GM21367 (cell line): ENCODE measurements at regions not wholly inside any gene's neighbourhood (a gene's known extent, or its start where the extent isn't known, plus 50 kb on each side); places are given as distances from the start of the nearest gene placed in this dataset.
"Not testable (repeated sequence)": the region's sequence is repeated elsewhere in the genome, so short reads cannot be mapped to it uniquely, and the experiment has no call there.

Source experiments
- ATAC-seq: cut with Tn5 transposase; IDR thresholded peaks from one replicate; pipeline ENCODE4 v1.9.1; 2021; ENCODE audit not compliant: unreplicated experiment

DNA sequence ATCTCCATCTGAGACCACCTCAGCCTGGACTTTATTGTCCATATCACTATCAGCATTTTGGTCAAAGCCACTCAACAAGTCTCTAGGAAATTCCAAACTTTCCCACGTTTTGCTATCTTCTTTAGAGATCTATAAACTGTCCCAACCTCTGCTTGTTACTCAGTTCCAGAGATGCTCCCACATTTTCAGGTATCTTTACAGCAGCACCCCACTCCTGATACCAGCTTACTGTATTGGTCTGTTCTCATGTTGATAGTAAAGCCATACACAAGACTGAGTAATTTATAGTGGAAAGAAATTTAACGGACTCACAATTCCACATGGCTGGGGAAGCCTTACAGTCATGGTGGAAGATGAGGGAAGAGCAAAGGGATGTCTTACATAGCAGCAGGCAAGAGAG is 465.4 kb upstream of the PBX1 start:
- ATAC-seq = no peak

DNA sequence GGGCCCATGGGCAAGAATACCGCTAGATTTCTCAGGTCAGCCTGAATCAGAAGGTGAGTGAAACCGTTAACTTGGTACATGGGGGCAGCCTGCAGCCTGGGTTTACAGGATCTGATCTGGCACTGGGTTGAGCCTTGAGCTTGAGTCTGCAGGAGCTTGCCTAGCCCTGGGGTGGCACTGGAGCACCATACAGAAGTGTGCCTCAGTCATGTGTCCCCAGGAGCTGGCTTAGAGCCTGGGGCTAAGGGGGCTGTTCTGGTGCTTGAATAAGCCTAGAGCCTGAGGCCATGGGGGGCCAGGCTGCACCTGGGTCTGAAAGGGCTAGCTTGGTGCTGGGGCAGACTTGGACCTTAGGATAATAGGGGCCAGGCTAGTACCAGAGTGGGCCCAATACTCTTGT is 457.2 kb upstream of the PBX1 start:
- ATAC-seq = no peak

DNA sequence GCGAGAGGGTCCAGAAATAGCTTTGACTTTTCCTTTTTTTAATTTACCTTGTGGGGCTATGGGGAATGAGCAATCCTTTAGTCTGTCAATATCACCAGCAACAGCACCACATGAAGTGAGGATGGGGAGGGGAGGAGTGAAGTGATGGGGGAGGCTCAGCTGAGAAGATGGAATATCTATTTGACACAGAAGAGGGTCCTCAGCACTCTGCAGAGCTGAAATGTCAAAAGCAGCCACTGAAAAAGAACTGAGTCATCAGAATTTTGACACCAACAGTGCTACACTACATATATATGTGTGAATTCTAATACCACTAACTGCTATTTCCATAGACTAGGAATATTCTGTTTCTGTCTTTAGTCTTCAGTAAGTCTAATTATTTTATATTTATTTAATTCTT is 427.0 kb upstream of the PBX1 start:
- ATAC-seq = no peak

DNA sequence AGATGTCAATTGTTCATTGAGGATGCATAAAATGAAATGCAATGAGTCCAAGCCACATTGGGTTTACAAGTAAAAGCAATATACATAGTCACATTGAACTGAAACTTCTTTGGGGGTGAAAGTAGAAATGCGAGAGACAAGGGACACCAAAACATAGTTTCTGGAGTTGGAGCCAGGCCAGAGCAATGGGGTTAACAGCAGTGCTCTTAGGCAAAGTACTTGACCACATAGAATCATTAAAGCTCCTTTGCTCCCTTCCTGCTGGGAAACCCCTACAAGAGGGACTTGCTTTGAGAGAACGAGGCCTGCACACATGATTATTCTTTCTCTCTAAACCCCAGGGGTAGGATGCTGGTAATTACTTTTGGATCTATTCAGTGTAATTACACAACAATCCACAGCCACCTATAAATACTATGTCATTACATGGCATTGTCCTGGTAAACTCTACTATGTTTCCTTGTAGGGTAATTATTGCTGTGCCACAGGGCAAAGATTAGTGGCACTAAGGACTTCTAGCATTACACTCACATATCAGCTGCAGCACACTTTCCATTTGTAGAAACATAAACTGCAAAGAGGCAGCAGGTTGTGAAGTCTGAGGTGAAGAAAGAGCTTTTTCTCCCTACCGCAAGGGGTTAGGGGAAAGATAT is 421.6 kb upstream of the PBX1 start:
- no peak for ATAC-seq

DNA sequence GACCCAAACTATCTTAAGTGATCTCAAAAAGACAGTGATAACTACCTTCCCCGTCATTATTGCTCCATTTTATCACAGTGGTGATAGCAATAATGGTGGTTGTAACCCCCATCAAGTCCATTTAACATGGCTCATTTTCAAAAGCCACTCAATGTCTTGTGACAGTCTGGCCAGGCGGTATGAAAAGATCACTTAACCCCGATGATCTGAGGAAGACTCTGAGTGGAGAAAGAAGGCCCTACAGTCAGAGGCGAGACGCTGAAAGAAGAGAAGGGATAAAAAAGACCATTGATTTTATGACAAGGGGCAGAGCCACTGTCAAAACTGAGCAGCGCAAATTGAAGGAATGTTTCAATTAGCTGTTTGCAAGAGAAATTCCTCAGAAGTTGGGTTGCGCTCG is 417.2 kb upstream of the PBX1 start:
- no peak for ATAC-seq

DNA sequence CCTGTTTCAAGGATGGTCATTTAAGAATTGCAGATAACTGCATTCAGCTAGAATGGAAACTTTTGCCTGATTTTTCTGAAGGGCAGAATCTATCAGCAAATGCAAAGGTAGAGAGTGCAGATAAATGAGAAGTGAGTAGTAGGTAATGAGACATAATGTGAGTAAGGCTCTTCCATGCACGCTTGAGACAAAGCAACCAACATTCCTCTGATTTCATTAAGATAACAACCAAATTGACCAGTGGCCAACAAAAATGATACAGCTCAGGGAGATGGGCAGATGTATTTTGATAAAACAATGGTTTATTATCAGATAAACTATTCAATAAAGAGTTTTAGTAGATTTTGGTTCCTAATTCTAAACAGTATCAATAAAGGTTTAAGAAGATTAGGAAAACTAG is 404.4 kb upstream of the PBX1 start:
- ATAC-seq = no peak

DNA sequence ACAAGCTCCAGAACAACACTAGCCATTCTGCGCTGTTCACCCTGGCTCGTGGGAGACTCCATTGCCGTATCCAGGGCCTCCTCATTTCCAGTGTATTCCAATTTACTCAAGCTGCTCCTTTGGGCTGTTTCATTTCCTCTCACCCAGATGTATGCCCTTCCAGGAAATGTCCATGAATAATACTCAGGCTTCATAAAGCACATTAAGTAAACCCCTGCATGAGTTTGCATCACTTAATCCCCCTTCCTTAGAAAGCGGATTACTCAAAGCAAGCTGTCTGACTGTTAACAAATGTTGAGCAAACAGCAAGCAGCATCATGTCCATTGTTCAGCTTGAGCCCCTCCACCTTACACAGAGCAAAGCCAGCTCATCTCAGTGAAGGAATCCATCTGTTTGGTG is 403.6 kb upstream of the PBX1 start:
- no peak for ATAC-seq

DNA sequence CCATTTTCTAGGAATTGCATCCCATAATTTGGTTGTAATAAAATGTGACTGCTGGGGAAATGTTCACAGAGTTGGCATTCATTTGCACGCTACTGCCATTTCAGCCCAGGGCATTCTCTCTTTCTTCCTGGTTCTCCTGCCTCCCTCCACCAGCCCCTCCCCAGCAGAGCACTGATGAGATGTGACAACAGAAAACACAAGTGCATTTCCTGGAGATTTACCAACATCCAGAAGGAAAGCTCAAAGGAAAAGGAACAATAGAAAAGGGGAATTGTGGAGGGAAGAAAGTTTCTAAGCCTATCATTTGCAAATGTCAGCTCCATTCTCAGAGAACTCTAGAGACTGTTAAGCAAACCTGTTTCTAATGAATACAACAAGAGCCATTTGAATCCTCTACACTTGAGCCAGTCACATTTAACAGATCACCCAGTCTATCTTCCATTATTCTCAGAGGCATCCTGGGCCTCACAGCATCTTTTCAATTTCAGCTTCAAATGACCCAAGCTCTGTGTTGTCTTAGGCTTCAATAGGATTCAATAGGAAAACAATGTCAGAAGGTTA is 395.6 kb upstream of the PBX1 start:
- no peak for ATAC-seq

DNA sequence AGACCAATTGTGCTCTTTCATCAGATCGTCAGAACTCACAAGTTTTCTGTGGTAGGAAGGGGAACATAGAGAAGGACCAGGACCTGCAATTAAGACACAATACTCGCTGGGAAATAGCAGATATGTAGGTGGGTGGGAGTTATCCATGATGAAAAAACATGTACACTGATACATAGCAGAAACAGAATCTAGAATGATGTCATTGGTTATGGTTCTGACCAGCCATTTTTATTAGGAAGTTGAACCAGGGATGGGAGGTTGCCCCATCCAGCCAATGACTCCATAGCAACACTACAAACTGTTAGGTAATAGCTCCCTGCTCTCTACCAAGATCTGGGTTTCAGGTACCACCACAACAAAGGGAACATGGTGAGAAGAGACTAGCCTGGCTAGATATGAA is 393.5 kb upstream of the PBX1 start:
- ATAC-seq = no peak

DNA sequence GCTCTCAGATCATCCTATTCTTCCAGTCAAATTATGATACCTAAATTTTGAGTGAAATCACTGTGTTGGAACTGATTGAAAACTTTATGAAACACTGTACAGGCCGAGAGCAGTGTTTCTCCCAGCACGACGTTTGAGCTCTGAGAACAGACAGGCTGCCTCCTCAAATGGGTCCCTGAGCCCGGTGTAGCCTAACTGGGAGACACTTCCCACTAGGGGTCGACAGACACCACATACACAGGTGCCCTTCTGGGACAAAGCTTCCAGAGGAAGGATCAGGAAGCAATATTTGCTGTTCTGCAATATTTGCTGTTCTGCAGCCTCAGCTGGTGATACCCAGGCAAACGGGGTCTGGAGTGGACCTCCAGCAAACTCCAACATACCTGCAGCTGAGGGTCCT is 392.5 kb upstream of the PBX1 start:
- not testable (repeated sequence) for ATAC-seq

DNA sequence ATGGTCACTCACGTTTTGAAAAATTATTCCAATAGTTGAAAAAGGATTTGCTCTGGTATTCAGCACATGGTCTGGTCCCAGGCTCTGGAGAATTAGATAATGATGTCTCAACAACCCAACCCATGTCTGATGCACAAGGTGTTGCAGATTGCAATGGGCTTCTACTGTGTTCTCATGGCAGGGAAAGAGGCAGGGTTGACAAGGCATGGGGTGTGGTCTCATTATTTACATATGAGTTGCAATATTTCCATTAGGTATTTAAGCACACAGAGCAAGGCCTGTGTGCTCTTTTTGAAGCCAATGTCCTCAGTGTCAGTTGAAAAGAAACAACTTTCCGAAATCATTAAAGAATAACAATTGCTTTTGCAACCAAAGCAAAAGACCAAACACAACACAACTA is 381.9 kb upstream of the PBX1 start:
- ATAC-seq = no peak

DNA sequence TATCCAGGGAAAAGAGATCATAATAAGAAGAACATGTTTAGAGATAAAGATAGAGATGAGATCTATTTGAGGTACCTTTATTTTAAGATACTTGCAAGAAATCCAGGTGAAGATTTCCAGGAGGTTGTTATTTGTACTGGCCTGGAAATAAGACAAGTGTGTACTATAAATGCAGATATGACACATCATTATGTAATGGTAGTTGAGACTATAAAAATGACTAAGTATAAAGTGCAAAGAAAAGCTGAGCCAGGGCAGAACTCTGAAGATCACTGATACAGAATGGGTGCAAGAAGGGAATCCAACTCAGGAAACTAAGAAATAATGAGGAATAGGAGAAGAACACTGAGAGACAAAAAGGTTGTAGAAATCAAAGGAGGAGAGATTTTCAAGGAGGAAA is 378.2 kb upstream of the PBX1 start:
- ATAC-seq = no peak

DNA sequence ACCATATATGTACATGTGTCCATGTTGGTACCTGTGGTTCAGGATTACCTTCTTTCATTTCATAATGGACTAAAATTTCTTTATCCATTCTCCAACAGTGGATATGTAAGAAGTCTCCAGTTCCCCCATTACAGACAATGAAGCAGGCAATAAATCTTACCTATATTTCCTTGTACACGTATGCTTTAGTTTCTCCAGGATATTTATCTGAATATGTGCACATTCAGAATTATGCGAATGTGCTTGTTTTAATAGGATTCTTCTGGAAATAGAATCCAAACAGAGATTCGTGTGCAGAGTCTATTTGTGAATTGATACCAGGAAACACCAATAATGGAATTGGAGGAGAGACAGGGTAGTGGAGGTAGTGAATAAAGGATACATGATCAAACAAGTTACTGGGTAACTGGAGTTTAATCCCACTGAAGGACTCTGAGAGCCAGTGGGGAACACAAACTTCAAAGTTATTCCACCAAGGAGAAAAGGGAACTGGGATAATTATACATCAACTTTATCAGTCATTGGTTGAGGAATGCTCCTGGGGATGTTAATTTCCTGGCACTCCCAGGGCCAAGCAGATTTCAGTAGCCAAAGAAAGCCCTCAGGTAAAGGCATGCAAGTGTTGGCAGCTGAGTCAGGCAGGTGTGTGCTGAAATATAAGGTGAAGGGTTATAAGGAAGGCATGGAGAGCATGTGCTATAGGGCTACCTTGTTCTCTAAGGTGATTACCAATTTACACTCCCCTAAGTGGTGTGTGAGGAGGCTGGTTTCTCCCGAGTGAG is 374.9 kb upstream of the PBX1 start:
- ATAC-seq = no peak

DNA sequence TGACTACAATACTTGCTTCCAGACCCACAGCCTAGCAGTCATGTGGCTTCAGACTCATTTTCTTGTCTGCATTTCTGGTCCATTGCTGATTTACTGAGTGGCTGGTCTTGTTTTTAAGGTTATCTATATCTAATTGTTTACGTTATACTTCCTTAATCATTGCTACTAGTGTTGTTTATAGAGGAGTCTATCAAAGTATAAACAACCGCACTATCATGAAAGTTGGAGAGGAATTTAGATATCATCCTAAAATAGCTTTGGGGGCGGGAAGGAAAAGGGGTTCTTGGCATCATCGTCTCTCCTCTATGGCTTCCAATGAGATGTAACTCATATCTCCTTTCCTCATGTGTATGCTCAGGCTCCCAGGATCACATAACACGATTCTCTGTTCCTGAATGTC is 372.1 kb upstream of the PBX1 start:
- no peak for ATAC-seq

DNA sequence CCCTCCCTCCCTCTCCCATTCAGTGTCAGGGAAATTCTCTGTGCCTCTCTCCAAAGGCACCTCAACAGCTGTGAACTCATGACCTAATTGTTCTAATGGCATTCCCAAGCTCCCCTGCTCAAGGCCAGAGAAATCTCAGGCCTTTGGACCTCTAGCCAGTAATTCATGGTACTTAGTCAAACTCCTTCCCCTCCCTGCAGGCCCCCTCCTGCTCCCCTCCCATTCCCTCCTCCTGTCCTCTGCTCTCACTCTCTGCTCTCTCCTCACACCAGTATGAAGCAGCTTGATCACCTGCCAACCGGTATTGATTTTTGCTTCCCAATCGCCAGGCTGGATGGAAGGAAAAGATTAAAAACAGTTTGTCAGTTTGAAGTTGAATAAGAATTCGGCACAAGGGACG is 370.5 kb upstream of the PBX1 start:
- no peak for ATAC-seq

DNA sequence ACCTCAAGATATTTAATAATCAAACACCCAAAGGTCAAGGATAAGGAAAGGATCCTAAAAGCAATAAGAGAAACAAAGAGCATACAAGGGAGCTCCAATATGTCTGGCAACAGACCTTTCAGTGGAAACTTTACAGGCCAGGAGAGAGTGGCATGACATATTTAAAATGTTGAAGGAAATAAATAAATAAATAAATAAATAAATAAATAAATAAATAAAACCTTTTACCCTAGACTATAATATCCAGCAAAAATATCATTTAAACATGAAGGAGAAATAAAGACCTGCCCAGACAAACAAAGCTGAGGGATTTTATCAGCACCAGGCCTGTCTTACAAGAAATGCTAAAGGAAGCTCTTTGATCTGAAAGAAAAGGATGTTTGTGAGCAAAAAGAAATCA is 367.8 kb upstream of the PBX1 start:
- no peak for ATAC-seq

DNA sequence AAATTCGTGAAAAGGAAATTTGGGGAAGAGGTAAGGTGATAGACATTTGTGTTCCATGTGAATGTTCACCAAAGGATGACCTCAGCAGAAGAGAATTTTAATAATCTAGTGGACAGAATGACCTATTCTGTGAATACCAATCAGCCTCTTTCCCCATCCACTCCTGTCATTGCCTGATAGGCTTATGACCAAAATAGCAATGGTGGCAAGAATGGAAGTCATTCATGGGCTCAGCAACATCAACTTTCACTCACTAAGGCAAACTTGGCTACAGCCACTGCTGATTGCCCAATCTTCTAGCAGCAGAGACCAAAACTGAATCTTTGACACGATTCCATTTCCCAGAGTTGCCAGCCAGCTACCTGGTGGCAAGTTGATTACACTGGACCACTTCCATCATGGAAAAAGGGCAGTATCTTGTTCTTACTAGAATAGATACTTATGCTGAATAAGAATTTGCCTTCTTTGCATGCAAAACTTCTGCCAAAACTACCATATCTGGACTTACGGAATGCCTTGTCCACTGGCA is 348.7 kb upstream of the PBX1 start:
- no peak for ATAC-seq

DNA sequence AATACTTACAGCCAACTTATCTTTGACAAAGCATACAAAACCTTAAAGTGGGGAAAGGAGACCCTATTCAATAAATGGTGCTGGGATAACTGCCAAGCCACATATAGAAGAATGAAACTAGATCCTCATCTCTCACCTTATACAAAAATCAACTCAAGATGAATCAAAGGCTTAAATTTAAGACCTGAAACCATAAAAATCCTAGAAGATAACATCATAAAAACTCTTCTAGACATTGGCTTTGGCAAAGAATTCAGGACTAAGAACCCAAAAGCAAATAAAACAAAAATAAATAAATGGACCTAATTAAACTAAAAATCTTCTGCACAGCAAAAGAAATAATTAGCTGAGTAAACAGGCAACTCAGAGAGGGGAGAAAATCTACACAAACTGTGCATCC is 335.6 kb upstream of the PBX1 start:
- no peak for ATAC-seq

DNA sequence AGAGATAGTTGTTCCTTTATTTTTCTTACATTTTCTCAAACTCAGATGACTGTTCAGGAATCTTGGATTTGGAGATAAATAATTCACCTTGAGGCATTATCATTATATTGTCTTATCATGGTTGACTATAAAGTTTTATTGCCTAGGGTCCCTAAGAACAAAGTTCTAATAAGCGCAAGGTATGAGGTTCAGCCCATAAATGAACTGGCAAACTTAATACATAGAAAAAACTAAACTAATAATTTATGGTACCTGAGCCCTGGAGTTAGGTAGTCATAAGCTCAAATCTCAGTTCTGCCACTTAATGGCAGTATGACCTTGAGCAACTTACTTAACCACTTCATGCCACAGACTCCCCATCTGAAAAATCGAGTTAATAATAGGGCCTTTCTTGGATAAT is 334.0 kb upstream of the PBX1 start:
- no peak for ATAC-seq

DNA sequence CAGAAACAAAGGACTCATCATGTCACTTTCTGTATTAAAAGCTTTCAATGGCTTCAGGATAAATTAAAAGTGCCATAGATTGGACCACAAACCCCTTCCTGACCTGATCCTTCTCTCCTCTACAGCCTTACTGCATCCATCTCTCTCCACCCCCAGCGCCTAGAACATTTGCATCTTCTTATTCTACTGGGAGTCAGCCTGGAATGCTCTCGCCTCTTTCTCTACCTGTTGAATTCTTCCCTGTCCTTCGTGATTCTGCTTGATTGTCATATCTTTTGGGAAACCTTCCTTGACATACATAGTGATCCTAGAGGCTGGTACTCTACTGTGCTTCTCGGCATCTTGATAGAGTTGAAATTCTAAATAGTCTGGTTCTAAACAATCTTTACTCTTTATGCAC is 332.0 kb upstream of the PBX1 start:
- no peak for ATAC-seq

DNA sequence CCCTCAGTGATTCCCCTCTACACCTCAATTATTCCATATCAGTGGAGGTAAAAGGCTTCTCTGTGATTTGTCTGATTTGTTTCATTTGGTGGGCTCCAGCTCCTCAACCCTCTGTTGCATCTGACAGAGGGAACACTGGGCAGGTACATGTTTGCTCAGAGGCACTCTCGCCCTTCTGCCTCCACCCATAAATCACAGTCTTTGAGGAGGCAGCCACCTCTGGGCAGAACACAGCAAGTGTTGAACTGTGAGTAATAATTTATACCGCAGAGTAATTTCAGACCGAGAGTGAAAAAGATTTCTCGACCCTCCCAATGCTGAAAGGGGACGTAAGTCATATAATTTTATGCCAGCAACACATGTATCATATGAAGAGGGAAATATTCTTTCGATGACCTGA is 330.1 kb upstream of the PBX1 start:
- no peak for ATAC-seq

DNA sequence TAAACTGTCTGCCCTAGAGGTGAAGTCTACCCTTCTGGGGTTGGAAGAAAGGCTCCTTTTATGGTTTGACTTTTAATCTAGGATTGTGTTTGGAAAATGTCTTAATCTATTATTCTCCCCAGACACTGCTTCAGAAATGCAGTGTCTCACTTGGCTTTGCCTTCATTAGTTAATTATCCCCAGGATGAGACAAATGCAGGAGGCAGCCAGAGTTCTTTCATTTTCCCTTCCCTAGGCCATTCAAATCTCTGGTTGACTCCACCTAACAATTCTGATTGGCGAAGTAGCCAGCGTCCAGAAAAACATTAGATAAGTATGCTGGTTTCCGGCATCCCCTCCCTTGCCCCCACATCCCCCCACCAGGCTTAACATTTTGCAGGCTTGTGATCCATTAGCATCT is 325.8 kb upstream of the PBX1 start:
- ATAC-seq = no peak
